Ectodermal cell (in vitro differentiated cells): ENCODE measurements at regions not wholly inside any gene's neighbourhood (a gene's known extent, or its start where the extent isn't known, plus 50 kb on each side); places are given as distances from the start of the nearest gene placed in this dataset.

ENCODE experiments used
- H3K27ac ChIP-seq: 2 replicates; pipeline ENCODE4 v1.7.0; 2013; ENCODE audit warnings: mild to moderate bottlenecking, low read depth, low read length; ENCODE audit not compliant: insufficient read depth, poor library complexity, severe bottlenecking
- H3K27me3 ChIP-seq: 2 replicates; pipeline ENCODE4 v1.7.0; 2013; ENCODE audit warnings: mild to moderate bottlenecking, low read length; ENCODE audit not compliant: insufficient read depth, control insufficient read depth, poor library complexity, severe bottlenecking
- H3K36me3 ChIP-seq: one replicate; pipeline ENCODE4 v1.7.0; 2013; ENCODE audit warnings: low read length; ENCODE audit not compliant: control insufficient read depth, insufficient read depth
- H3K4me1 ChIP-seq: one replicate; pipeline ENCODE4 v1.7.0; 2013; ENCODE audit warnings: low read length; ENCODE audit not compliant: control insufficient read depth, insufficient read depth
- H3K4me3 ChIP-seq: 2 replicates; pipeline ENCODE4 v1.7.0; 2013; ENCODE audit warnings: low read depth, low read length, control low read depth; ENCODE audit not compliant: insufficient read depth
- H3K9me3 ChIP-seq: 2 replicates; pipeline ENCODE4 v1.7.0; 2013; ENCODE audit warnings: mild to moderate bottlenecking, low read length, moderate library complexity; ENCODE audit not compliant: control insufficient read depth
- WGBS, 2 experiments: methylation state at CpG; one replicate each; pipeline ENCODE4 v1.1.7; 2013; ENCODE audit warnings: missing lambda C conversion rate in 2 of 2; 5-methylcytosine and 5-hydroxymethylcytosine counted together

GRCh38 chr10:111830359-111830758 lies 353.2 kb downstream of the GPAM start:
- Histone ChIP-seq H3K27me3 (no peaks in the 10 kb centered on the region), H3K36me3 (no peaks in the 10 kb centered on the region), H3K27ac (no peak overlapping the region), H3K4me1 (peaks cover 7% of the 10 kb centered on the region), H3K9me3 (no peaks in the 10 kb centered on the region), H3K4me3 (no peak overlapping the region)
- 77 to 79% methylated on average over 7 of the region's 7 CpGs for WGBS, 2 experiments

GRCh38 chr10:111831058-111831457 lies 352.5 kb downstream of the GPAM start:
- no peak overlapping the region for H3K4me3 ChIP-seq
- 92 to 93% methylated on average over 6 of the region's 6 CpGs for WGBS, 2 experiments
- H3K27ac ChIP-seq: no peak overlapping the region
- peaks cover 7% of the 10 kb centered on the region for H3K4me1 ChIP-seq
- H3K27me3 ChIP-seq: no peaks in the 10 kb centered on the region
- H3K9me3 ChIP-seq: no peaks in the 10 kb centered on the region
- H3K36me3 ChIP-seq: no peaks in the 10 kb centered on the region

GRCh38 chr10:111833251-111833650 lies 350.3 kb downstream of the GPAM start:
- no peak overlapping the region for H3K4me3 ChIP-seq
- no peaks in the 10 kb centered on the region for H3K27me3 ChIP-seq
- H3K36me3 ChIP-seq: no peaks in the 10 kb centered on the region
- H3K27ac ChIP-seq: no peak overlapping the region
- 60 to 79% methylated on average over 1 to 2 of the region's 2 CpGs for WGBS, 2 experiments
- H3K4me1 ChIP-seq: peaks cover 7% of the 10 kb centered on the region
- no peaks in the 10 kb centered on the region for H3K9me3 ChIP-seq

GRCh38 chr10:111835574-111835973 lies 348.0 kb downstream of the GPAM start:
- H3K36me3 ChIP-seq: no peaks in the 10 kb centered on the region
- H3K4me3 ChIP-seq: no peak overlapping the region
- no peaks in the 10 kb centered on the region for H3K27me3 ChIP-seq
- WGBS, 2 experiments: 84 to 87% methylated on average over 8 of the region's 8 CpGs
- no peak overlapping the region for H3K27ac ChIP-seq
- no peaks in the 10 kb centered on the region for H3K9me3 ChIP-seq
- peaks cover 2% of the 10 kb centered on the region for H3K4me1 ChIP-seq

GRCh38 chr10:111836064-111836463 lies 347.5 kb downstream of the GPAM start:
- no peaks in the 10 kb centered on the region for H3K27me3 ChIP-seq
- no peaks in the 10 kb centered on the region for H3K4me1 ChIP-seq
- 86 to 89% methylated on average over 1 of the region's 1 CpG for WGBS, 2 experiments
- H3K27ac ChIP-seq: no peak overlapping the region
- H3K9me3 ChIP-seq: no peaks in the 10 kb centered on the region
- H3K36me3 ChIP-seq: no peaks in the 10 kb centered on the region
- H3K4me3 ChIP-seq: no peak overlapping the region

- no peaks in the 10 kb centered on the region for H3K4me1 ChIP-seq
- 84 to 91% methylated on average over 2 of the region's 2 CpGs for WGBS, 2 experiments
- H3K9me3 ChIP-seq: no peaks in the 10 kb centered on the region
- no peaks in the 10 kb centered on the region for H3K27me3 ChIP-seq
- H3K36me3 ChIP-seq: no peaks in the 10 kb centered on the region
- no peak overlapping the region for H3K4me3 ChIP-seq
- no peak overlapping the region for H3K27ac ChIP-seq
These were observed 347.0 kb downstream of the GPAM start for GRCh38 chr10:111836571-111836970.

- Histone ChIP-seq H3K27ac (no peak overlapping the region), H3K9me3 (no peaks in the 10 kb centered on the region), H3K4me3 (no peak overlapping the region), H3K36me3 (no peaks in the 10 kb centered on the region), H3K4me1 (no peaks in the 10 kb centered on the region), H3K27me3 (no peaks in the 10 kb centered on the region)
- 67 to 93% methylated on average over 1 to 2 of the region's 2 CpGs for WGBS, 2 experiments
These were observed 346.5 kb downstream of the GPAM start for GRCh38 chr10:111837086-111837485.

- H3K27me3 ChIP-seq: no peaks in the 10 kb centered on the region
- H3K9me3 ChIP-seq: no peaks in the 10 kb centered on the region
- WGBS, 2 experiments: 67% methylated on average over 2 of the region's 2 CpGs
- no peaks in the 10 kb centered on the region for H3K4me1 ChIP-seq
- no peaks in the 10 kb centered on the region for H3K36me3 ChIP-seq
- H3K4me3 ChIP-seq: no peak overlapping the region
- no peak overlapping the region for H3K27ac ChIP-seq
These were observed 345.6 kb downstream of the GPAM start for GRCh38 chr10:111837985-111838384.

- H3K9me3 ChIP-seq: no peaks in the 10 kb centered on the region
- no peak overlapping the region for H3K27ac ChIP-seq
- no peaks in the 10 kb centered on the region for H3K4me1 ChIP-seq
- H3K36me3 ChIP-seq: no peaks in the 10 kb centered on the region
- H3K4me3 ChIP-seq: no peak overlapping the region
- H3K27me3 ChIP-seq: no peaks in the 10 kb centered on the region
These were observed 343.0 kb downstream of the GPAM start for GRCh38 chr10:111840546-111840945.

- no peaks in the 10 kb centered on the region for H3K36me3 ChIP-seq
- H3K27ac ChIP-seq: no peak overlapping the region
- no peaks in the 10 kb centered on the region for H3K4me1 ChIP-seq
- 91 to 92% methylated on average over 2 of the region's 2 CpGs for WGBS, 2 experiments
- no peaks in the 10 kb centered on the region for H3K27me3 ChIP-seq
- no peak overlapping the region for H3K4me3 ChIP-seq
- no peaks in the 10 kb centered on the region for H3K9me3 ChIP-seq
These were observed 330.8 kb downstream of the GPAM start for GRCh38 chr10:111852801-111853200.

GRCh38 chr10:111856631-111857030 lies 326.9 kb downstream of the GPAM start:
- WGBS, 2 experiments: 79 to 84% methylated on average over 3 of the region's 3 CpGs
- Histone ChIP-seq H3K27me3 (no peaks in the 10 kb centered on the region), H3K4me1 (no peaks in the 10 kb centered on the region), H3K4me3 (no peak overlapping the region), H3K27ac (no peak overlapping the region), H3K9me3 (no peaks in the 10 kb centered on the region), H3K36me3 (no peaks in the 10 kb centered on the region)
